HepG2 (cell line): ENCODE measurements at regions not wholly inside any gene's neighbourhood (a gene's known extent, or its start where the extent isn't known, plus 50 kb on each side); places are given as distances from the start of the nearest gene placed in this dataset.

ENCODE experiments used
- ATAC-seq: fragments of 200-7000 bp; cut with Tn5 transposase; 3 replicates; pipeline ENCODE4 v1.9.1; 2020; ENCODE audit warnings: mild to moderate bottlenecking, moderate library complexity
- BruUV-seq: library from RNA; stranded (reverse); fragments of 400-500 nt; replicated peaks from 2 replicates; lab custom pipeline; 2021; lab: Mats Ljungman, UMichigan
- CTCF ChIA-PET: fragments of 300-600 bp; formaldehyde crosslinking; extraction: SDS; loops from one replicate; lab custom pipeline; 2021; ENCODE audit warnings: low total read pairs, inconsistent platforms, low intra/inter-chr PET ratio; lab: Yijun Ruan, JAX
- POLR2A ChIA-PET: fragments of 350-600 bp; sonication (Branson Sonifier 250); formaldehyde crosslinking; loops from one replicate; lab custom pipeline; 2020; ENCODE audit warnings: antibody characterized with exemption, inconsistent platforms; lab: Yijun Ruan, JAX
- DNase-seq: peaks from one replicate; pipeline ENCODE4 v3.0.0-alpha.2; 2015; ENCODE audit warnings: low spot score
- FAIRE-seq: peaks from 3 replicates; lab custom pipeline; 2011; peaks lifted over from hg19 to GRCh38; lab: Jason Lieb, UNC
- H2AFZ ChIP-seq: one replicate; pipeline ENCODE4 v1.6.1; 2011; ENCODE audit warnings: low read length, inconsistent platforms
- H3K27ac ChIP-seq: fragments of 300-600 bp; 3 replicates; pipeline ENCODE4 v1.8.0; 2011; ENCODE audit warnings: mixed run types, mild to moderate bottlenecking, mixed read lengths, low read length, inconsistent platforms; ENCODE audit not compliant: insufficient read depth; ENCODE audit errors: extremely low read length
- H3K27me3 ChIP-seq, 2 experiments: fragments of 200-600 bp in 1 of 2; 2 replicates in 1 of 2; 3 replicates in 1 of 2; pipeline versions ENCODE4 v1.6.0 to v1.8.0; 2011; ENCODE audit warnings: low read length in 2 of 2, mild to moderate bottlenecking in 2 of 2, moderate library complexity in 2 of 2, inconsistent platforms in 1 of 2; ENCODE audit not compliant: insufficient read depth in 2 of 2, control insufficient read depth in 1 of 2
- H3K36me3 ChIP-seq, 2 experiments: fragments of 200-600 bp in 1 of 2; replicated peaks in 1 of 2; 2 replicates in 1 of 2; 3 replicates in 1 of 2; pipeline versions ENCODE4 v1.5.1 to v1.8.0; 2011; ENCODE audit warnings: low read length in 2 of 2, inconsistent platforms in 1 of 2; ENCODE audit not compliant: insufficient read depth in 2 of 2, control insufficient read depth in 1 of 2
- H3K4me1 ChIP-seq: 2 replicates; pipeline ENCODE4 v1.5.1; 2012; ENCODE audit warnings: low read length, inconsistent platforms; ENCODE audit not compliant: insufficient read depth
- H3K4me2 ChIP-seq: 2 replicates; pipeline ENCODE4 v1.6.0; 2011; ENCODE audit warnings: low read depth, low read length, inconsistent platforms
- H3K4me3 ChIP-seq, 3 experiments: fragments of 200-600 bp in 1 of 3; sonication (generic), shearing (Covaris generic) in 1 of 3; replicated peaks in 1 of 3; 2 replicates each; pipeline ENCODE4 v1.5.1; 2011 to 2016; ENCODE audit warnings: low read length in 3 of 3, inconsistent platforms in 2 of 3, low read depth in 2 of 3, mild to moderate bottlenecking in 2 of 3, control low read depth in 1 of 3, mixed read lengths in 1 of 3; ENCODE audit not compliant: insufficient read depth in 1 of 3
- H3K79me2 ChIP-seq: one replicate; pipeline ENCODE4 v1.6.1; 2011; ENCODE audit warnings: low read length, inconsistent platforms; ENCODE audit not compliant: insufficient read depth
- H3K9ac ChIP-seq: 2 replicates; pipeline ENCODE4 v1.6.0; 2011; ENCODE audit warnings: mild to moderate bottlenecking, low read depth, low read length, inconsistent platforms; ENCODE audit not compliant: insufficient read depth
- H3K9me3 ChIP-seq: 2 replicates; pipeline ENCODE4 v1.5.1; 2012; ENCODE audit warnings: mild to moderate bottlenecking, low read length
- H4K20me1 ChIP-seq: 2 replicates; pipeline ENCODE4 v1.6.0; 2011; ENCODE audit warnings: inconsistent platforms, mild to moderate bottlenecking, low read length, moderate library complexity; ENCODE audit not compliant: insufficient read depth
- IRX3 ChIP-seq: sonication (generic); formaldehyde crosslinking; IDR thresholded peaks from 2 replicates; pipeline ENCODE4 v1.8.1; 2023; ENCODE audit warnings: mild to moderate bottlenecking, low read depth, missing genetic modification reagents, borderline replicate concordance
- JUN ChIP-seq: sonication (generic); formaldehyde crosslinking; IDR thresholded peaks from 2 replicates; pipeline ENCODE4 v1.4.0; 2020; ENCODE audit warnings: mild to moderate bottlenecking, missing genetic modification reagents
- MAFF ChIP-seq: IDR thresholded peaks from 2 replicates; pipeline ENCODE4 v1.6.1; 2011; ENCODE audit warnings: low read depth, low read length, improper control_type of control experiment
- MAFK ChIP-seq, 2 experiments: IDR thresholded peaks in 1 of 2; conservative IDR thresholded peaks in 1 of 2; 2 replicates each; pipeline ENCODE4 v1.6.1; 2011; ENCODE audit warnings: improper control_type of control experiment in 2 of 2, low read length in 2 of 2
- NFE2L1 ChIP-seq: sonication (generic); formaldehyde crosslinking; IDR thresholded peaks from 2 replicates; pipeline ENCODE4 v1.4.0; 2020; ENCODE audit warnings: missing genetic modification reagents, mild to moderate bottlenecking, borderline replicate concordance
- RARG ChIP-seq: sonication (generic); formaldehyde crosslinking; IDR thresholded peaks from 2 replicates; pipeline ENCODE4 v1.4.0; 2020; ENCODE audit warnings: low read depth, mild to moderate bottlenecking, missing genetic modification reagents
- RBM22 ChIP-seq: fragments of 200-400 bp; formaldehyde crosslinking; optimal IDR thresholded peaks from 2 replicates; pipeline ENCODE3; 2017; ENCODE audit warnings: mild to moderate bottlenecking, low read length, moderate library complexity
- ZBTB7B ChIP-seq: sonication (generic); formaldehyde crosslinking; IDR thresholded peaks from 2 replicates; pipeline ENCODE4 v1.4.0; 2020; ENCODE audit warnings: missing genetic modification reagents
- ZFP41 ChIP-seq: sonication (generic); formaldehyde crosslinking; IDR thresholded peaks from 2 replicates; pipeline ENCODE4 v1.4.0; 2020; ENCODE audit warnings: mild to moderate bottlenecking, missing genetic modification reagents, borderline replicate concordance
- ZNF207 ChIP-seq: fragments of 450-650 bp; IDR thresholded peaks from 2 replicates; pipeline ENCODE4 v1.6.1; 2016; ENCODE audit warnings: antibody characterized with exemption, borderline replicate concordance
- ZNF710 ChIP-seq: sonication (generic); formaldehyde crosslinking; IDR thresholded peaks from 2 replicates; pipeline ENCODE4 v1.5.0; 2020; ENCODE audit warnings: mild to moderate bottlenecking, missing genetic modification reagents, borderline replicate concordance
- WGBS: methylation state at CpG from one replicate; pipeline ENCODE4 v1.1.6; 2017; ENCODE audit warnings: low lambda C conversion rate; 5-methylcytosine and 5-hydroxymethylcytosine counted together
- in situ Hi-C: cut with HindIII; loops from 2 replicates; pipeline ENCODE4 v1.10.0; 2017; ENCODE audit warnings: low pct_unique_long_range_greater_than_20kb; ENCODE audit not compliant: extremely low pct_ligation_motif_present
- intact Hi-C: fragments of 100-400 bp; cut with micrococcal nuclease; formaldehyde crosslinking; loops from one replicate; pipeline ENCODE4 v1.10.0; 2022; ENCODE audit not compliant: unreplicated experiment
- TF ChIP-seq, protein P1 (sequence below): sonication (generic); formaldehyde crosslinking; IDR thresholded peaks from 2 replicates; pipeline ENCODE4 v1.4.0; 2020; ENCODE audit warnings: missing genetic modification reagents, borderline replicate concordance

- in situ Hi-C loops (no loop called here), intact Hi-C loops (no loop called here)
- no TSS peak for BruUV-seq
- Histone ChIP-seq H2AFZ (no peak overlapping the region), H3K36me3 (no peaks in the 10 kb centered on the region), H3K4me2 (no peak overlapping the region), H4K20me1 (no peaks in the 10 kb centered on the region), H3K9me3 (no peaks in the 10 kb centered on the region), H3K27me3 (no peaks in the 10 kb centered on the region), H3K4me1 (peaks cover 17% of the 10 kb centered on the region), H3K27ac (no peak overlapping the region), H3K4me3 (no peak overlapping the region), H3K79me2 (no peaks in the 10 kb centered on the region), H3K9ac (no peak overlapping the region)
- no peak for ATAC-seq
- FAIRE-seq, result no peak
- TF ChIP-seq MAFK (conservative IDR thresholded peaks at IDR 0.05 in 1 of 2, IDR thresholded peaks at IDR 0.05 in 1 of 2; ENCODE audit: low read length in 2 of 2), result peak; percentile 80 to 90
- no peak for TF ChIP-seq ZNF207
- TF ChIP-seq MAFF, result peak; percentile 88
- WGBS, result 81% methylated on average over 1 of the region's 1 CpG
- DNase-seq, result no peak
- ChIA-PET POLR2A (no interaction called here), CTCF (no interaction called here)
These were observed 85.5 kb upstream of the ROBO2 start for GRCh38 chr3:76954412-76954811.

DNA sequence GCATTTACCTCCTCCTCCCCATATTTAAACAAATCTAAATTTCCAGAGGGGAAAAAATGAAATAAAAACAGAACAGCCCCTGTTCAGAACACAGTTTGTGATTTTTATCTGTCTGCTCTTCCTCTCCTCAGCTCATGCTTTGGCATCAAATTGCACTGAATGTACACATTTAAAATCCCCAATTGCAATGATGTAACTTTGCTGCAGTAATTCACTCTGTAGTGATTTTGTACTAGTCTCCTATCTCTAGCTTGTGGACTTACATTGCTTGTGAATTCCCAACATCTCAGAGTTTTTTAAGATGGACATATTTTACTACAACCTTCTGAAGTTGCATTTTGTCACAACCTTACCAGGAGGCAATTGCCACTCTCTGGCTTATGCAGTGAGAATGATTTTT, 81.6 kb upstream of the ROBO2 start:
- intact Hi-C loops, result no loop called here
- no peak overlapping the region for H2AFZ ChIP-seq
- no peak for DNase-seq
- TF ChIP-seq RARG (CRISPR knock-in tag) (no peak), ZBTB7B (CRISPR knock-in tag) (no peak), JUN (CRISPR knock-in tag) (no peak), IRX3 (CRISPR knock-in tag) (no peak), RBM22 (no peak), ZFP41 (no peak), ZNF710 (CRISPR knock-in tag) (no peak), NFE2L1 (CRISPR knock-in tag) (no peak)
- TF ChIP-seq, protein P1, sequence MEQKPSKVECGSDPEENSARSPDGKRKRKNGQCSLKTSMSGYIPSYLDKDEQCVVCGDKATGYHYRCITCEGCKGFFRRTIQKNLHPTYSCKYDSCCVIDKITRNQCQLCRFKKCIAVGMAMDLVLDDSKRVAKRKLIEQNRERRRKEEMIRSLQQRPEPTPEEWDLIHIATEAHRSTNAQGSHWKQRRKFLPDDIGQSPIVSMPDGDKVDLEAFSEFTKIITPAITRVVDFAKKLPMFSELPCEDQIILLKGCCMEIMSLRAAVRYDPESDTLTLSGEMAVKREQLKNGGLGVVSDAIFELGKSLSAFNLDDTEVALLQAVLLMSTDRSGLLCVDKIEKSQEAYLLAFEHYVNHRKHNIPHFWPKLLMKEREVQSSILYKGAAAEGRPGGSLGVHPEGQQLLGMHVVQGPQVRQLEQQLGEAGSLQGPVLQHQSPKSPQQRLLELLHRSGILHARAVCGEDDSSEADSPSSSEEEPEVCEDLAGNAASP, result no peak

More for the DNA sequence above, 81.6 kb upstream of the ROBO2 start:
- ATAC-seq, result no peak
- Histone ChIP-seq H4K20me1 (no peaks in the 10 kb centered on the region), H3K27me3 (no peaks in the 10 kb centered on the region), H3K4me1 (0 out of 2 replicates have a peak, but pooled peaks cover 6% of the 10 kb centered on the region), H3K36me3 (no peaks in the 10 kb centered on the region), H3K4me3 (no peak overlapping the region), H3K79me2 (no peaks in the 10 kb centered on the region), H3K9ac (no peak overlapping the region), H3K4me2 (no peak overlapping the region), H3K9me3 (no peaks in the 10 kb centered on the region), H3K27ac (no peak overlapping the region)
- ChIA-PET POLR2A (no interaction called here), CTCF (no interaction called here)
- BruUV-seq, result no TSS peak
- in situ Hi-C loops, result no loop called here
- FAIRE-seq, result no peak
